HFFc6 (cell line): ENCODE measurements at regions not wholly inside any gene's neighbourhood (a gene's known extent, or its start where the extent isn't known, plus 50 kb on each side); places are given as distances from the start of the nearest gene placed in this dataset.
A peak's percentile ranks its signal among the peaks of the same experiment; 100 is the strongest.

Experiments
- DNase-seq: peaks from one replicate; pipeline ENCODE4 v3.0.0-alpha.2; 2018
- H3K27ac Mint-ChIP-seq: 2 replicates; pipeline ENCODE4 v1.8.0; 2020; ENCODE audit warnings: mild to moderate bottlenecking, mixed read lengths
- H3K27me3 Mint-ChIP-seq: 2 replicates; pipeline ENCODE4 v1.8.0; 2021; ENCODE audit warnings: mild to moderate bottlenecking, moderate library complexity, mixed read lengths; ENCODE audit not compliant: insufficient read depth
- H3K36me3 Mint-ChIP-seq: 2 replicates; pipeline ENCODE4 v1.8.0; 2021; ENCODE audit warnings: low read depth, mixed read lengths
- H3K4me1 Mint-ChIP-seq: 2 replicates; pipeline ENCODE4 v1.8.0; 2020; ENCODE audit warnings: low read depth, mixed read lengths
- H3K4me3 Mint-ChIP-seq: 2 replicates; pipeline ENCODE4 v1.8.0; 2020; ENCODE audit warnings: mild to moderate bottlenecking, moderate library complexity, mixed read lengths
- H3K9me3 Mint-ChIP-seq: 2 replicates; pipeline ENCODE4 v1.8.0; 2020; ENCODE audit warnings: mild to moderate bottlenecking, mixed read lengths
- TF ChIP-seq, protein P1 (sequence below): fragments of 200-600 bp; sonication (generic); IDR thresholded peaks from 2 replicates; pipeline ENCODE4 v1.5.0; 2021; ENCODE audit warnings: antibody characterized with exemption, mild to moderate bottlenecking

DNA sequence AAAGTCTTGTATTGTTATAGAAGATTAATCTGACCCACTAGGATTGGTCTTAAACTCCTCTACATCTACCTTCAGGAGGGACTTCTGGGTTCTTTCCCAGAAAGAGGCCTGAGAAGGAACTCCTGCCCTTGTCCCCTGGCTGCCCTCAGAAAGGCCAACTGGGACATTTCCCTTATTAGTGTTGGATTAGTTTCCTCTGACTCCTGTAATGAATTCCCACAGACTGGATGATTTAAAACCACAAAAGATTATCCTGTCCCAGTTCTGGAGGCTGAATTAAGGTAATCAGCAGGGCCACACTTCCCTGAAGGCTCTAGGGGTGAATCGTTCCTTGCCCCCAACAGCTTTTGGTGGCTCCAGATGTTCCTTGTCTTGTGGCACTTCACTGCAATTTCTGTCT is 102.8 kb upstream of the NMNAT3 start:
- Mint-ChIP-seq H3K4me3 (no peak overlapping the region), H3K36me3 (no peaks in the 10 kb centered on the region), H3K9me3 (peaks cover 59% of the 10 kb centered on the region), H3K4me1 (no peaks in the 10 kb centered on the region), H3K27me3 (no peaks in the 10 kb centered on the region), H3K27ac (no peak overlapping the region)
- DNase-seq, result no peak
- TF ChIP-seq, protein P1, sequence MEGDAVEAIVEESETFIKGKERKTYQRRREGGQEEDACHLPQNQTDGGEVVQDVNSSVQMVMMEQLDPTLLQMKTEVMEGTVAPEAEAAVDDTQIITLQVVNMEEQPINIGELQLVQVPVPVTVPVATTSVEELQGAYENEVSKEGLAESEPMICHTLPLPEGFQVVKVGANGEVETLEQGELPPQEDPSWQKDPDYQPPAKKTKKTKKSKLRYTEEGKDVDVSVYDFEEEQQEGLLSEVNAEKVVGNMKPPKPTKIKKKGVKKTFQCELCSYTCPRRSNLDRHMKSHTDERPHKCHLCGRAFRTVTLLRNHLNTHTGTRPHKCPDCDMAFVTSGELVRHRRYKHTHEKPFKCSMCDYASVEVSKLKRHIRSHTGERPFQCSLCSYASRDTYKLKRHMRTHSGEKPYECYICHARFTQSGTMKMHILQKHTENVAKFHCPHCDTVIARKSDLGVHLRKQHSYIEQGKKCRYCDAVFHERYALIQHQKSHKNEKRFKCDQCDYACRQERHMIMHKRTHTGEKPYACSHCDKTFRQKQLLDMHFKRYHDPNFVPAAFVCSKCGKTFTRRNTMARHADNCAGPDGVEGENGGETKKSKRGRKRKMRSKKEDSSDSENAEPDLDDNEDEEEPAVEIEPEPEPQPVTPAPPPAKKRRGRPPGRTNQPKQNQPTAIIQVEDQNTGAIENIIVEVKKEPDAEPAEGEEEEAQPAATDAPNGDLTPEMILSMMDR, result no peak

DNA sequence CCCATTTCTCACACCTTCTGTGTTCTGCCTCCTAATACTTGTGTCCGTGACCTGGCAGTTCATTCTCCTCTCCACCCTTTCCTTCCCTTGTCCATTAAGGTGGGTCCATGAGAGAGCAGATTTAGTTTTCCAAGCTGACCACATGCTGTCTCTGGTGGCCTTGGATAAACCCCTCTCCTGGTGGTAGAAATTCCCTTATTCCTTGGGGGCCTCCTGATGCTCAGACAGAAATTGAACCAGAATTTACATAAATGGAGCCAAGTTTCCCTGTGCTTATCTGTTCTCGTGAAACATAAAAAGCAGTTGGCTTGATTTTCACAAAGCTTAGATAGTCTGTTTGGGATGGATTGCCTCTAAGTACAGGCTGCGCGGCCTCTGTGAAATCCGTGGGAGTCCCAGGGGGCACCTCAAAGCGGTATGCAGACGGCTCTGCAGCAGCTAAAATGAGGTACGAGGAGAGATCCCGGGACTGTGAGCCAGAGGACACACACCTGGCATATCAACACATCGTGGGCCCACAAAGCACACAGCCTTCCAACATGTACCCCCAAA is 101.0 kb upstream of the NMNAT3 start:
- no peak for DNase-seq
- Mint-ChIP-seq H3K36me3 (no peaks in the 10 kb centered on the region), H3K9me3 (peaks cover 58% of the 10 kb centered on the region), H3K27ac (no peak overlapping the region), H3K4me3 (no peak overlapping the region), H3K4me1 (no peaks in the 10 kb centered on the region), H3K27me3 (no peaks in the 10 kb centered on the region)
- TF ChIP-seq, protein P1, result no peak

DNA sequence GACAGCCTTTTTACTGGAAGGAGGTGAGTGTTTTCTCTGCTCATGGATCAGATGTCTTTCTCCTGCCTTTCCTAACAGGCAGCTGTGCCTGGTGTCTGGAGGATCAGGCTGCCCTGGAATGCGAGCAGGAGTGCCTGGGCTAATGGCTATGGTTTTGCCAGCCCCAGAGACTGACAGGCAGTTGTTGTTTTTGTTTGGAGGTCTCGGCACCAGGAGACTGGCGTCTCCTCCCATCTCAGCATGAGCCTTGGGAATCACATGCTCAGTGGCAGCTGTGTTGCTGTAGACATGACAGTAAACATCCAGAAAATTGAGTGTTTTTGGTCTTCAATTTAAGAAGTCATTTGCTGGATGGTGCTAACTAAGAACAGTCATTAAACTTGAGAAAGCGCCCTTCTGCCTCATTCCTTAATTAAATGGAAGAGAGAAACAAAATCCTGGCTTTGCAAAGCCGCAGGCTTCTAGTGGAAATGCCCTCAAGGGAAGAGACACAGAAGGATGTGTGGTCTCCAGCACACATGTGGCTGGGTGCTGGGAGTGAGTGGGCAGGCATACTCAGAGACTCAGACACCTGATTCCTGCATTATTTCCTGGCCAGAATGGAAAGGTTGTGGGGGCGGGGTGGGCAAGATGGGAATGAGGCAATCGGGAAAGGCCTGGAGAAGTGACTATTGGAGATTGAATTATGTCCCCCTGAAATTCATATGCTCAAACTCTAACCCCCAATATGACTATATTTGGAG is 97.0 kb upstream of the NMNAT3 start:
- Mint-ChIP-seq H3K27ac (no peak overlapping the region), H3K9me3 (peaks cover 52% of the 10 kb centered on the region), H3K27me3 (no peaks in the 10 kb centered on the region), H3K4me1 (peaks cover 13% of the 10 kb centered on the region), H3K4me3 (no peak overlapping the region), H3K36me3 (no peaks in the 10 kb centered on the region)
- DNase-seq, result no peak
- TF ChIP-seq, protein P1, result no peak

DNA sequence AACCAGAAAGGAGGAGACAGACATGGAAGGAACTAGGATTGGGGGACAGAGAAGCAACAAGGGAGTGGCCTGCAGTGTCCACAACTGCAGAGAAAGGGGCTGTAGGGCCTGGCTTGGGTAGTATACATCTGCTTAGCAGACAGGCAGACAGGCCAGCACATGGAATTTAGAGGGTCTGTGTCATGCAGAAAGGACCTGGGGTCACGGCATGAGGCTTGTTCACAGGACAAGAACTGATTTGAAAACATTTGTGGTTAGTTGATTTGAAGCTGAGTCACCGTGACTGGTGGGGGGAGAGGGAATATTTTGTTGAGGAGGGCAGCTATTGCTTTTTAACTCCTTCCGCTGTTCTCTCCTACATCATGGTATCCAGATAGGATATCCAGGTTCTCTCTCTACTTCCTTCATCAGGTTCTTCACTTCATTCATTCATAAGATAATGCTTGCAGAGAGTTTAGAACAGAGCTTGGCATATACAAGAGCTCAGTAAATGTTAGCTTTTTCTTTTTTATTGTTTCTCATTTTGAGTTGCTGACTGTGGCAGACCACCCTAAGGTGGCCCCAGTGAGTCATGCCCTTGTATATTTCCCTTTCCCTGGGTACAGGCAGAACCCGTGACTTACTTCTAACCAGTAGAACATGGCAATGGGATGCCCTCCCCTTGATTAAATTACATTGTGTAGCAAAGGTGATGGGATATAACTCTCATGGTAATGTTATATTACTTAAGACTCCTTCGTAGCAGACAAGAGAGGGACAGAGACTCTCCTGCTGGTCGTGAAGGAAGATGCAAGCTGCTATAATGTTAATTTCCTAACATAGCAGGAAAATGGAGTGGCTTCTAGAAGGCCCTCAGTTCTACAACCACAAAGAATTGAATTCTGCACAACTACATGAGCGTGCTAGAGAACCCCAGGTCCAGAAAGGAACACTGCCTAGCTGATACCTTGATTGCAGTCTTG is 95.0 kb upstream of the NMNAT3 start:
- Mint-ChIP-seq H3K9me3 (peaks cover 52% of the 10 kb centered on the region), H3K36me3 (no peaks in the 10 kb centered on the region; the same call in 1 of the 2 replicates), H3K4me1 (peaks cover 13% of the 10 kb centered on the region), H3K27me3 (no peaks in the 10 kb centered on the region; the same call in 1 of the 2 replicates), H3K4me3 (no peak overlapping the region), H3K27ac (no peak overlapping the region)
- TF ChIP-seq, protein P1, result no peak
- peak; percentile 24 for DNase-seq

DNA sequence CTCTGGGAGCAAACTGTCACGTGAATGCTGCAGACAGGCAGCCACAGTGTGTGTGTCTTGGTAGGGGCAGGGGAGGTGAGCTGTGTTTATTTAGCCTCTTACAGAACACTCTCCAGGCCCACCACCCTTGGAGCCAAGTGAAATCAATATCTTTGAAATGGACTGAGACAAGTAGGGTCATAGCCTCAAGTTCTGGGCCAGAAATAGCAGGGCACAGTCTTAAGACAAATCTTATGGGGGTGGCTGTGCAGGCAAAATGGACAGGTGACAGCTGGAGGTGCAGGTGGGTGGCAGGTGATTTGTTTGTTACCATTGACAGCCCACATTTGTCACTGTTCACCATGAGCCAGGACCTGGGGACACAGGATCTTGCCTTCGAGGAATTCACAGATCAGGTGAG is 93.6 kb upstream of the NMNAT3 start:
- no peak overlapping the region for H3K27ac Mint-ChIP-seq
- H3K4me1 Mint-ChIP-seq, result peaks cover 13% of the 10 kb centered on the region
- H3K9me3 Mint-ChIP-seq, result peaks cover 54% of the 10 kb centered on the region
- TF ChIP-seq, protein P1, result no peak
- no peaks in the 10 kb centered on the region; the same call in none of the 2 replicates for H3K36me3 Mint-ChIP-seq
- H3K27me3 Mint-ChIP-seq, result peaks cover 2% of the 10 kb centered on the region
- H3K4me3 Mint-ChIP-seq, result no peak overlapping the region
- no peak for DNase-seq
